ENCODE measurements at regions not wholly inside any gene's neighbourhood (a gene's known extent, or its start where the extent isn't known, plus 50 kb on each side); places are given as distances from the start of the nearest gene placed in this dataset.

GRCh38 chr21:28156590-28156989 is 836.1 kb downstream of the LTN1 start:
- no peaks in the 10 kb centered on the region for H3K9me3 ChIP-seq
- no peak for DNase-seq (ENCODE audit: low spot score)
- no peak for TF ChIP-seq CTCF (IDR thresholded peaks at IDR 0.05)
- no peak for ATAC-seq (ENCODE audit: insufficient number of reproducible peaks, low FRiP score, low read depth)
- no peaks in the 10 kb centered on the region for H3K4me1 ChIP-seq (ENCODE audit: control insufficient read depth in 1 of 2, low read depth in 2 of 2)
- no peaks in the 10 kb centered on the region for H3K27me3 ChIP-seq (replicated peaks; ENCODE audit: insufficient read depth)
- H3K36me3 ChIP-seq, result no peaks in the 10 kb centered on the region
- H3K4me3 ChIP-seq, result no peak overlapping the region
- H3K27ac ChIP-seq, result no peak overlapping the region

DNA sequence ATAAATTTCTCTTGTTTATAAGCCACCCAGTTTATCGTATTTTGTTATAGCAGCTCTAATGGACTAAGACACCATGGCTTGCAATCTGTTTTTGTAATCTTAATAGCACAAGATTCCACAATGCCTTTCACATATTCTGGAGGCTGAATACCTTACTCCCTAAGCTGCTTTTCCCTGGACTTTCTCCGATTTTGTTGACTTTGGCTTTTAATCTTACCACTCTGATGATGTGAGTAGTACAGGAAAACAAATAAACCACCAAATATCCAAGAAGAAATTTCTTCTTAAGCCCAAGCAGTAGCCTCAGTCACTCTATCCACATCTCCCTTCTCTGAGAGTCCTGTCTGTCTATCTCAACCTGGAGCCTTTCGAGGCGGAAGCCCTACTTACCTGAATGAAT is 838.6 kb downstream of the LTN1 start:
- no peak for DNase-seq (ENCODE audit: low spot score)
- Histone ChIP-seq H3K4me3 (no peak overlapping the region), H3K27me3 (replicated peaks; ENCODE audit: insufficient read depth) (no peaks in the 10 kb centered on the region), H3K27ac (no peak overlapping the region), H3K36me3 (no peaks in the 10 kb centered on the region), H3K9me3 (no peaks in the 10 kb centered on the region), H3K4me1 (ENCODE audit: control insufficient read depth in 1 of 2, low read depth in 2 of 2) (no peaks in the 10 kb centered on the region)
- ATAC-seq (ENCODE audit: insufficient number of reproducible peaks, low FRiP score, low read depth), result no peak
- no peak for TF ChIP-seq CTCF (IDR thresholded peaks at IDR 0.05)

DNA sequence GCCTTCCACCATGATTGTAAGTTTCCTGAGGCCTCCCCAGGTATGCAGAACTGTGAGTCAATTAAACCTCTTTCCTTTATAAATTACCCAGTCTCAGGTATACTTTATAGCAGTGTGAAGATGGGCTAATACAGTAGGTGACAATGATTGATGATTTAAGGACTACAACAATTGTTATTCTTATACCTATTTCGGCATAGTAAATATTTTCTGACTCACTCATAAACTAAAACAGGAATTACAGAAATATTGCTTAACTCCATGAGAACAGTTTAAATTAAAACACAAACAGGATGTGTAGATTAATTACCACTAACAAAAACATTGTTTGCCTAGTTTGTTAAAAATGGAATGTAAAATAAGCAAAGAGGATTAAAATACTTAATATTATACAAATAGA is 839.9 kb downstream of the LTN1 start:
- no peak overlapping the region for H3K4me3 ChIP-seq
- no peaks in the 10 kb centered on the region for H3K27me3 ChIP-seq (replicated peaks; ENCODE audit: insufficient read depth)
- H3K9me3 ChIP-seq, result no peaks in the 10 kb centered on the region
- H3K4me1 ChIP-seq (ENCODE audit: control insufficient read depth in 1 of 2, low read depth in 2 of 2), result peaks cover 0 to 4% of the 10 kb centered on the region in 2 donors
- no peak for ATAC-seq (ENCODE audit: insufficient number of reproducible peaks, low FRiP score, low read depth)
- H3K27ac ChIP-seq, result no peak overlapping the region
- DNase-seq (ENCODE audit: low spot score), result no peak
- TF ChIP-seq CTCF (IDR thresholded peaks at IDR 0.05), result no peak
- H3K36me3 ChIP-seq, result no peaks in the 10 kb centered on the region

DNA sequence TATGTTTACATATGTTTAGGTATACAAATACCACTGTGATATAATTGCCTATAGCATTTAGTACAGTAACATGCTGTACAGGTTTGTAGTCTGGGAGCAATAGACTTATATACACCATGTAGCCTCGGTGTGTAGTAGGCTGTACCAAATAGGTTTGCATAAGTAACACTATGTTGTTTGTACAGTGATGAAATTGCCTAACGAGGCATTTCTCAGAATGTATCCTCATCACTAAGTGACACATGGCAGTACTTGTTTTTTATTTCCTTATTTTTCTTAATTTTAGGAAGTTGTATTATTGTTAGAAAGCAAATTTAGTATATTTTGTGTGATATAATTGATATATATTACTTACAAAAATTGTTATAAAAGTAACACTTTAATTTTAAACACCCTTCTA is 840.9 kb downstream of the LTN1 start:
- TF ChIP-seq CTCF (IDR thresholded peaks at IDR 0.05), result no peak
- Histone ChIP-seq H3K36me3 (no peaks in the 10 kb centered on the region), H3K27me3 (replicated peaks; ENCODE audit: insufficient read depth) (no peaks in the 10 kb centered on the region), H3K4me3 (no peak overlapping the region), H3K9me3 (no peaks in the 10 kb centered on the region), H3K4me1 (ENCODE audit: control insufficient read depth in 1 of 2, low read depth in 2 of 2) (peaks cover 0 to 4% of the 10 kb centered on the region in 2 donors), H3K27ac (no peak overlapping the region)
- DNase-seq (ENCODE audit: low spot score) (no peak), ATAC-seq (ENCODE audit: insufficient number of reproducible peaks, low FRiP score, low read depth) (no peak)

GRCh38 chr21:28150778-28151177 is 841.9 kb downstream of the LTN1 start:
- no peaks in the 10 kb centered on the region for H3K9me3 ChIP-seq
- no peak overlapping the region for H3K4me3 ChIP-seq
- no peaks in the 10 kb centered on the region for H3K27me3 ChIP-seq (replicated peaks; ENCODE audit: insufficient read depth)
- no peak overlapping the region for H3K27ac ChIP-seq
- TF ChIP-seq CTCF (IDR thresholded peaks at IDR 0.05), result no peak
- DNase-seq (ENCODE audit: low spot score) (no peak), ATAC-seq (ENCODE audit: insufficient number of reproducible peaks, low FRiP score, low read depth) (no peak)
- no peaks in the 10 kb centered on the region for H3K36me3 ChIP-seq
- H3K4me1 ChIP-seq (ENCODE audit: control insufficient read depth in 1 of 2, low read depth in 2 of 2), result peaks cover 0 to 4% of the 10 kb centered on the region in 2 donors

Measured in thoracic aorta (tissue), 2 donors.